ENCODE measurements at regions not wholly inside any gene's neighbourhood (a gene's known extent, or its start where the extent isn't known, plus 50 kb on each side); places are given as distances from the start of the nearest gene placed in this dataset.

DNA sequence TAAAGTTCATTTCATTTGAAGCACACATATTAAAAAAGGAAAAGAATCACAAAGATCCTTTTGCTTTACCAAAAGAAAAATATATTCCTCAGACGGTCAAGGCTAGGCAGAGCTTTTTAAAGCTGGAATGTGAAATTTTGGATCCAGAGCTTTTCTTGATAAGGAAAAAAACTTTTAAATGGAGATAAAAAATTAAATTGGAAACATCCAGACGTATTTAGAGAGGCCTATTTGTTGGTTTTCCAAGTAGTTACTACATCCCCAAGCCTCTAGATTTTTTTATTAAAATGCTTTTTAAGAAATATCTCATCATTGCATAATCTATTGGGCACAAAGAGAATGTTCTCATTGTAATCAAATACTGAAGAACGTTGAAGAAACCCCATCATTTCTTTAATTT is 385.7 kb upstream of the CITED2 start:
- TF ChIP-seq, protein P1, sequence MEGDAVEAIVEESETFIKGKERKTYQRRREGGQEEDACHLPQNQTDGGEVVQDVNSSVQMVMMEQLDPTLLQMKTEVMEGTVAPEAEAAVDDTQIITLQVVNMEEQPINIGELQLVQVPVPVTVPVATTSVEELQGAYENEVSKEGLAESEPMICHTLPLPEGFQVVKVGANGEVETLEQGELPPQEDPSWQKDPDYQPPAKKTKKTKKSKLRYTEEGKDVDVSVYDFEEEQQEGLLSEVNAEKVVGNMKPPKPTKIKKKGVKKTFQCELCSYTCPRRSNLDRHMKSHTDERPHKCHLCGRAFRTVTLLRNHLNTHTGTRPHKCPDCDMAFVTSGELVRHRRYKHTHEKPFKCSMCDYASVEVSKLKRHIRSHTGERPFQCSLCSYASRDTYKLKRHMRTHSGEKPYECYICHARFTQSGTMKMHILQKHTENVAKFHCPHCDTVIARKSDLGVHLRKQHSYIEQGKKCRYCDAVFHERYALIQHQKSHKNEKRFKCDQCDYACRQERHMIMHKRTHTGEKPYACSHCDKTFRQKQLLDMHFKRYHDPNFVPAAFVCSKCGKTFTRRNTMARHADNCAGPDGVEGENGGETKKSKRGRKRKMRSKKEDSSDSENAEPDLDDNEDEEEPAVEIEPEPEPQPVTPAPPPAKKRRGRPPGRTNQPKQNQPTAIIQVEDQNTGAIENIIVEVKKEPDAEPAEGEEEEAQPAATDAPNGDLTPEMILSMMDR (IDR thresholded peaks at IDR 0.05; ENCODE audit: low read length) = no peak
- TF ChIP-seq EZH2phosphoT487 (IDR thresholded peaks at IDR 0.05; ENCODE audit: low read length) (no peak), EZH2 (optimal IDR thresholded peaks at IDR 0.05; ENCODE audit: low read depth, low read length) (no peak)
